Epithelial cell of esophagus (primary cell): ENCODE measurements at regions not wholly inside any gene's neighbourhood (a gene's known extent, or its start where the extent isn't known, plus 50 kb on each side); places are given as distances from the start of the nearest gene placed in this dataset.

Experiments used
- DNase-seq: peaks from one replicate; pipeline ENCODE4 v3.0.0; 2010; ENCODE audit warnings: low read depth
- H3K4me3 ChIP-seq: 2 replicates; pipeline ENCODE4 v1.5.1; 2011; ENCODE audit warnings: mild to moderate bottlenecking, low read length, control low read depth
- TF ChIP-seq, protein P1 (sequence below): IDR thresholded peaks from 2 replicates; pipeline ENCODE4 v1.5.1; 2011; ENCODE audit warnings: low read depth, mild to moderate bottlenecking, low read length, control low read depth, inconsistent platforms; ENCODE audit not compliant: insufficient read depth; ENCODE audit errors: missing control alignments

DNA sequence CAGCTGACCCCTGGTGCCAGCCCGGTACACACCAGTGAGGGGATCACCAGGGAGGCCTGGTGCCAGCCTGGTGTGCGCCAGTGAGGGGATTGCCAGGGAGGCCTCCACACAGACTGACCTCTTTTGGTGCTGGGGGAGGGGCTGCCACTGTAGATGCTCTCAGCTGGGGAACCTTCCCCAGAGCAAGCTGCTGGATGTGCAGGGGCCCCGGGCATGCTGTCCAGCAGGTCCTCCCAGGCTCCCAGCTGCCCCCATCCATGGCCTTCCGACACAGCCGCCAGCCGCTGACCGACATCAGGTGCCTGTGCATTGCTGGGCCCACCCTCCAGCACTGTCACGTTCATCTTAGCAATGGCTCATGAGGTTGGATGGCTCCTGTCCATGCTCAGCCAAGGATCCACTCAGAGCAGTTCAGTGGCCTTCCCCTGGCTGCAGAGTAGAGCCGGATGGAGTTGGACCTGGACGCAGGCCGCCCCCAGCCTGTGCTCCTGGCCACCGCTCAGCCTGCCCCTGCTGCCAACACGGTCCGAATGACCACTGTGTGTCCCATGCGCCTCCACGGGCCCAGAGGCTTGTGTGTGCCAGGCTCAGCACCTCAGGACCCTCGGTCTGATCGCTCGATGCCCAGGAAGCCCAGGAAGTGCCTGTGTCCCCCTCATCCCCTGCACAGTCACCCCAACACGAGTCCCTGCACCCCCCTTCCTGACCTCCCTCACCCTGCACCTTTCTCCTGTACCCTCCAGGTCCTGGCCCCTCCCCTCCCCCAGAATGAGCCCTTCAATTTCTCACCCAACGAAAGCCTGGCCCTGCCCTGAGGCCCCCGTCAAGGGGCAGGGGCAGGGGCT lies 95.7 kb downstream of the YTHDF1 start:
- TF ChIP-seq, protein P1, sequence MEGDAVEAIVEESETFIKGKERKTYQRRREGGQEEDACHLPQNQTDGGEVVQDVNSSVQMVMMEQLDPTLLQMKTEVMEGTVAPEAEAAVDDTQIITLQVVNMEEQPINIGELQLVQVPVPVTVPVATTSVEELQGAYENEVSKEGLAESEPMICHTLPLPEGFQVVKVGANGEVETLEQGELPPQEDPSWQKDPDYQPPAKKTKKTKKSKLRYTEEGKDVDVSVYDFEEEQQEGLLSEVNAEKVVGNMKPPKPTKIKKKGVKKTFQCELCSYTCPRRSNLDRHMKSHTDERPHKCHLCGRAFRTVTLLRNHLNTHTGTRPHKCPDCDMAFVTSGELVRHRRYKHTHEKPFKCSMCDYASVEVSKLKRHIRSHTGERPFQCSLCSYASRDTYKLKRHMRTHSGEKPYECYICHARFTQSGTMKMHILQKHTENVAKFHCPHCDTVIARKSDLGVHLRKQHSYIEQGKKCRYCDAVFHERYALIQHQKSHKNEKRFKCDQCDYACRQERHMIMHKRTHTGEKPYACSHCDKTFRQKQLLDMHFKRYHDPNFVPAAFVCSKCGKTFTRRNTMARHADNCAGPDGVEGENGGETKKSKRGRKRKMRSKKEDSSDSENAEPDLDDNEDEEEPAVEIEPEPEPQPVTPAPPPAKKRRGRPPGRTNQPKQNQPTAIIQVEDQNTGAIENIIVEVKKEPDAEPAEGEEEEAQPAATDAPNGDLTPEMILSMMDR: no peak
- no peak for DNase-seq
- no peak overlapping the region for H3K4me3 ChIP-seq

DNA sequence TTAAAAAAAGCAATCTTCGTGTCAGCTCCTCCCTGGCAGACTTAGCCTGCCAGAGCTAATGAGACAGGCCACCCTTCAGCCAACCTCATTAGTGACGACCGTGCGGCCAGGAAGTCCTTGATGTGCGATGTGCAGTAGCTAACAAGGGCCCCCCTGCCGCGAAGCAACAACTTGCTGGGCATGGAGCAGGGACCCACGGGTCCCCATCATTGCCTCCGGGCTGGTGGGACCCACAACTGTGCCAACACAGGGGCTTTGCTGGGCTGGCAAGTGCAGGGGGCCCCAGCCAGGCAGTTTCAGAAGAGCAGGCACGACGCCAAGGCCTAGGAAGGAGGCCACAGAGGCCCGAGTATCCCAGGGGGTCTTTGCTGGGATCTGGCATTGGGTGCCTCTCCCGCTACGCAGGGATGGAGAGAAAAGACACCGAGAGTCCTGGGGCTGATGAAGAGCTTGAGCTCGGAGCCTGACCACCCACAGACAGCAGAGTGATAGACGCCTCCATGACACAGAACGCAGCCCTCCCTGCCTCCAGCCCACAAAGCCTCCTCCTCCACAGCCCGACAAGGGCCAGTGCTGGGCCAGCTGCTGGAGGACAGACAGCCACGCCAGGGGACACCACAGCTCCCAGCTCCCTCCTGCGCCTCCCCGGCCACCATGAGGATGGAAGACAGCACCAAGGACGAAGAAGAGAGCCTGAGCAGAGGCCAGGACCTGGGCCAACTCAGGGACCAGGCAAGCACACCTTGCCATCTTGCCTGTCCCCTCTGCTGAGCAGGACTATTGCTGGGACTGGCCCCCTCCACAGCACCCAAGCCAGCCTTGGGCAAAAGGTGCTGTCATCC lies 96.6 kb downstream of the YTHDF1 start:
- no peak overlapping the region for H3K4me3 ChIP-seq

DNA sequence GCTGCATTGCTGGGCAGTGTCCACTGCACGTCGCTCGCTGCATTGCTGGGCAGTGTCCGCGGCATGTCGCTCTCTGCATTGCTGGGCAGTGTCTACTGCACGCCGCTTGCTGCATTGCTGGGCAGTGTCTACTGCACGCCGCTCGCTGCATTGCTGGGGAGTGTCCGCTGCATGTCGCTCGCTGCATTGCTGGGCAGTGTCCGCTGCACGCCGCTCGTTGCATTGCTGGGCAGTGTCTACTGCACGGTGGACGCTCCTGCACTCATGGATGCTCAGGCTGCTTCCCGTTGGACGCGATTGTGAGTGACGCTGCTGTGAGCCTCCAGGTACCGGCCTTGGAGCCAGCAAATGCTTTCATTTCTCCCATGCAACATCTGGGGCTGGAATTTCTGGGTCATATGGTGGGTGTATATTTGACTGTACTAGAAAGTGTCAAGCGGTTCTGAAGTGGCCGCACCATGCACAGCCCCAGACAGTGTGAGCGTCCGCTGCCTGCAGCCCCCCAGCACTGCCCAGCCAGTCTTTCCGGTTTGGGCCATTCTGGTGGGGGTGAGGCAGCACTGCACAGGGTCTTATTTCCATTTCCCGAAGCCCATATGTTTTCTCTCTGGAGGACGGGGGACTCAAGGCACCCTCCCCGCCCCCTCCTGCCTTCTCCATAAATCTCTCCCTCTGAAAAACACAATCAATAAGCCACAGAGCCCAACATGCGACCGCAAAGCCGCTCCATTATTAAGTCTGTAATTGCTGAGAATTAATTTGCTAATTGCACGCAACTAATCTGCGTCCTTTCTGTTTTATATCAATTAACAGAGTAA lies 97.4 kb downstream of the YTHDF1 start:
- TF ChIP-seq, protein P1: no peak

More for the DNA sequence above, 96.6 kb downstream of the YTHDF1 start:
- DNase-seq: no peak
- TF ChIP-seq, protein P1: no peak

DNA sequence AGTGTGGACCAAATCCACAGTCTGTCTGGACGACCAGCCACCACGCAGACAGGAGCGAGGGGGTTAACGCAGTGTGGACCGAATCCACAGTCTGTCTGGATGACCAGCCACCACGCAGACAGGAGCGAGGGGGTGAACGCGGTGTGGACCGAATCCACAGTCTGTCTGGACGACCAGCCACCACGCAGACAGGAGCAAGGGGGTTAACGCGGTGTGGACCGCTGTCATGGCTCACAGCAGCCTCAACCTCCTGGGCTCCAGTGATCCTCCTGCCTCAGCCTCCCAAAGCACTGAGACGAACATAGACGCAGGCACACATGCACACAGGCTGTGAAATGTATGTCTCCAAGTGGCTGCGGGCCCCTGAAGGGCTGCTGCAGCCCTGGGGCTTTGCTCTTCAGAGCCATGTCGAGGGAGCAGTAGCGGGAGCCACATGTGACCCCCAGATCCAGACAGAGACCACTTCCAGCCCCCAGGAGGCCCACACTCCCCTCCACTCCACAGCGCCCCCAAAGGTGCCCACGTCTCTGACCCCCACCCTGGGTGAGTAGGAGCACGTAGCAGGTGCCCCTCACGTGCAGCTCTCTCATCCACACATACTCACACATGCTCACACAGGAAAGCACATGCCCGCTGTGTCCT lies 98.1 kb downstream of the YTHDF1 start:
- TF ChIP-seq, protein P1: no peak
- DNase-seq: no peak
- H3K4me3 ChIP-seq: no peak overlapping the region

More for the DNA sequence above, 97.4 kb downstream of the YTHDF1 start:
- H3K4me3 ChIP-seq: no peak overlapping the region
- no peak for DNase-seq

DNA sequence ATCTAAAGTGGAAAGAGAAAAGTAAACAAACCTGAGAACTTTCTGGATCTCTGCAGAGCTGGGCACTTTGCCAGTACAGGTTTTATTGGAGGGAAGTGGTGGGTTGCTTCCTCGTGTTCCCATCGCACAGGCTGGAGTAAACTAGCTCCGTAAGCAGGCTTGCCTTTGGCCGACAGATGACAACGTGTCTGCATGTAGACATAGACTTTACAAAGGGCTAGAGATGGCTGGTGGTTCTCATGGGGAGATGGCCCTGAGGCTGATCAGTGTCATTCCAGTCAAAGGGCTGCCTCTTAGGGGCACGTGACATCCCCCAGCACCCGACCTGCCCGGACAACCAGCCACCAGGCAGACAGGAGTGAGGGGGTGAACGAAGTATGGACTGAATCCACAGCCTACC lies 98.8 kb downstream of the YTHDF1 start:
- DNase-seq: no peak

More for the DNA sequence above, 98.8 kb downstream of the YTHDF1 start:
- no peak overlapping the region for H3K4me3 ChIP-seq
- TF ChIP-seq, protein P1: no peak
